GM23338 (cell line): ENCODE measurements at regions not wholly inside any gene's neighbourhood (a gene's known extent, or its start where the extent isn't known, plus 50 kb on each side); places are given as distances from the start of the nearest gene placed in this dataset.

Experiments
- ATAC-seq: fragments of 200-7000 bp; cut with Tn5 transposase; 3 replicates; pipeline ENCODE4 v1.9.1; 2020
- DNase-seq: peaks from one replicate; pipeline ENCODE4 v3.0.0-alpha.2; 2015; ENCODE audit warnings: low spot score
- H2AFZ ChIP-seq: fragments of 200-600 bp; sonication (generic); 2 replicates; pipeline ENCODE4 v1.8.0; 2016; ENCODE audit warnings: antibody characterized with exemption, mild to moderate bottlenecking, moderate library complexity
- H3F3A ChIP-seq: fragments of 200-600 bp; sonication (generic); replicated peaks from 2 replicates; pipeline ENCODE4 v1.8.0; 2017; ENCODE audit warnings: antibody characterized with exemption, mixed run types, low read depth
- H3K27ac ChIP-seq: fragments of 200-600 bp; sonication (generic); 2 replicates; pipeline ENCODE4 v1.6.1; 2016; ENCODE audit warnings: low read depth
- H3K27me3 ChIP-seq: fragments of 200-600 bp; sonication (generic); 2 replicates; pipeline ENCODE4 v1.8.0; 2016; ENCODE audit warnings: mild to moderate bottlenecking, mixed run types, moderate library complexity; ENCODE audit not compliant: insufficient read depth
- H3K36me3 ChIP-seq: fragments of 200-600 bp; sonication (generic); 2 replicates; pipeline ENCODE4 v1.8.0; 2016; ENCODE audit warnings: mild to moderate bottlenecking; ENCODE audit not compliant: insufficient read depth
- H3K4me1 ChIP-seq: fragments of 200-600 bp; sonication (generic); 2 replicates; pipeline ENCODE4 v1.8.0; 2016; ENCODE audit warnings: mild to moderate bottlenecking, moderate library complexity; ENCODE audit not compliant: insufficient read depth
- H3K4me2 ChIP-seq: fragments of 200-600 bp; sonication (generic); 2 replicates; pipeline ENCODE4 v1.7.1; 2017; ENCODE audit warnings: mixed run types
- H3K4me3 ChIP-seq: fragments of 200-600 bp; sonication (generic); 2 replicates; pipeline ENCODE4 v1.6.1; 2016; ENCODE audit warnings: mixed run types
- H3K79me2 ChIP-seq: fragments of 200-600 bp; sonication (generic); replicated peaks from 2 replicates; pipeline ENCODE4 v1.8.0; 2017; ENCODE audit warnings: mild to moderate bottlenecking; ENCODE audit not compliant: insufficient read depth
- H3K9me2 ChIP-seq: fragments of 200-600 bp; sonication (generic); 2 replicates; pipeline ENCODE4 v1.8.0; 2017; ENCODE audit not compliant: insufficient read depth
- H4K20me1 ChIP-seq: fragments of 200-600 bp; sonication (generic); replicated peaks from 2 replicates; pipeline ENCODE4 v1.8.0; 2017; ENCODE audit warnings: mild to moderate bottlenecking; ENCODE audit not compliant: insufficient read depth
- H3K27ac Mint-ChIP-seq: 2 replicates; pipeline ENCODE4 v1.8.0; 2020; ENCODE audit warnings: inconsistent platforms, mild to moderate bottlenecking, moderate library complexity, mixed read lengths
- H3K27me3 Mint-ChIP-seq: 3 replicates; pipeline ENCODE4 v1.8.0; 2022; ENCODE audit warnings: low read depth, mild to moderate bottlenecking, moderate library complexity, mixed read lengths, inconsistent platforms; ENCODE audit not compliant: insufficient read depth, poor library complexity
- H3K36me3 Mint-ChIP-seq: 3 replicates; pipeline ENCODE4 v1.8.0; 2021; ENCODE audit warnings: low read depth, mild to moderate bottlenecking, inconsistent platforms, moderate library complexity, mixed read lengths
- H3K4me1 Mint-ChIP-seq: 3 replicates; pipeline ENCODE4 v1.8.0; 2020; ENCODE audit warnings: mild to moderate bottlenecking, inconsistent platforms, mixed read lengths
- H3K4me3 Mint-ChIP-seq: 3 replicates; pipeline ENCODE4 v1.8.0; 2021; ENCODE audit warnings: moderate library complexity, mild to moderate bottlenecking, inconsistent platforms, mixed read lengths
- H3K9me3 Mint-ChIP-seq: 3 replicates; pipeline ENCODE4 v1.8.0; 2020; ENCODE audit warnings: moderate library complexity, mild to moderate bottlenecking, inconsistent platforms, mixed read lengths
- EZH2 ChIP-seq: fragments of 200-600 bp; sonication (generic); IDR thresholded peaks from one replicate; pipeline ENCODE4 v1.8.0; 2017; ENCODE audit warnings: antibody characterized with exemption, mild to moderate bottlenecking, low read depth; ENCODE audit not compliant: unreplicated experiment
- EZH2phosphoT487 ChIP-seq: fragments of 200-600 bp; sonication (generic); IDR thresholded peaks from one replicate; pipeline ENCODE4 v1.8.1; 2018; ENCODE audit warnings: antibody characterized with exemption; ENCODE audit not compliant: unreplicated experiment
- NANOG ChIP-seq: IDR thresholded peaks from 2 replicates; pipeline ENCODE4 v1.6.1; 2016; ENCODE audit warnings: antibody characterized with exemption, borderline replicate concordance
- STAT1 ChIP-seq: IDR thresholded peaks from one replicate; pipeline ENCODE4 v1.6.1; 2016; ENCODE audit warnings: antibody characterized with exemption; ENCODE audit not compliant: unreplicated experiment
- ZNF114 ChIP-seq: fragments of 250-450 bp; sonication (Bioruptor Pico); IDR thresholded peaks from 2 replicates; pipeline ENCODE4 v1.5.0; 2020; ENCODE audit warnings: mild to moderate bottlenecking, moderate library complexity
- ZNF331 ChIP-seq: fragments of 250-450 bp; sonication (Bioruptor Pico); IDR thresholded peaks from 2 replicates; pipeline ENCODE4 v1.5.0; 2020; ENCODE audit warnings: low read depth, mild to moderate bottlenecking, moderate library complexity
- TF ChIP-seq, protein P1 (sequence below): IDR thresholded peaks from one replicate; pipeline ENCODE4 v1.6.1; 2018; ENCODE audit warnings: antibody characterized with exemption; ENCODE audit not compliant: unreplicated experiment
- TF ChIP-seq, protein P2 (sequence below): fragments of 250-450 bp; sonication (Bioruptor Pico); IDR thresholded peaks from 2 replicates; pipeline ENCODE4 v1.5.0; 2020; ENCODE audit warnings: mild to moderate bottlenecking, moderate library complexity
- TF ChIP-seq, protein P3 (sequence below), 2 experiments: fragments of 200-600 bp in 1 of 2; sonication (generic) in 1 of 2; conservative IDR thresholded peaks; 2 replicates each; pipeline versions ENCODE4 v1.5.1 to v1.6.1; 2016 to 2017; ENCODE audit warnings: antibody characterized with exemption in 2 of 2, low read depth in 2 of 2, mild to moderate bottlenecking in 2 of 2, moderate library complexity in 1 of 2

DNA sequence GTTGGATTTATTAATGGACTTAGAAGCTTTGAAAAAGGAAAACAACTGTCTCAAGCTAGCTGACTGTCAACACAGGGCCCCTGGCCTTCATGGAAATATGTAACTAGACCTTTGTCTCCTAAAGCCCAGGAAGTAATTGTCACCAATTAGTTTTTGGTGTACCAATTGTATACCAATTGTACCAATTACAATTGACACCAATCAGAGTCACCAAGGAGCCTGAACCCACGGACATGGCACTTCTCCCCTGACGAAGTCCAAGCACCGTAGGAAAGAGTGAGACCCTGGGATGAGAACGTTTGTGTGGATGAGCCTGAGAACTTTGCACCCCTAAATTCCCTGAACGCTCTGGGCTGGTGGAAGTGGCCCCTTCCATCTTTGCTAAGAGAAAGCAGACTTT, 129.0 kb downstream of the ENGASE start:
- TF ChIP-seq EZH2phosphoT487 (no peak), EZH2 (no peak), NANOG (no peak), ZNF331 (CRISPR knock-in tag) (no peak), ZNF114 (no peak)
- TF ChIP-seq, protein P1, sequence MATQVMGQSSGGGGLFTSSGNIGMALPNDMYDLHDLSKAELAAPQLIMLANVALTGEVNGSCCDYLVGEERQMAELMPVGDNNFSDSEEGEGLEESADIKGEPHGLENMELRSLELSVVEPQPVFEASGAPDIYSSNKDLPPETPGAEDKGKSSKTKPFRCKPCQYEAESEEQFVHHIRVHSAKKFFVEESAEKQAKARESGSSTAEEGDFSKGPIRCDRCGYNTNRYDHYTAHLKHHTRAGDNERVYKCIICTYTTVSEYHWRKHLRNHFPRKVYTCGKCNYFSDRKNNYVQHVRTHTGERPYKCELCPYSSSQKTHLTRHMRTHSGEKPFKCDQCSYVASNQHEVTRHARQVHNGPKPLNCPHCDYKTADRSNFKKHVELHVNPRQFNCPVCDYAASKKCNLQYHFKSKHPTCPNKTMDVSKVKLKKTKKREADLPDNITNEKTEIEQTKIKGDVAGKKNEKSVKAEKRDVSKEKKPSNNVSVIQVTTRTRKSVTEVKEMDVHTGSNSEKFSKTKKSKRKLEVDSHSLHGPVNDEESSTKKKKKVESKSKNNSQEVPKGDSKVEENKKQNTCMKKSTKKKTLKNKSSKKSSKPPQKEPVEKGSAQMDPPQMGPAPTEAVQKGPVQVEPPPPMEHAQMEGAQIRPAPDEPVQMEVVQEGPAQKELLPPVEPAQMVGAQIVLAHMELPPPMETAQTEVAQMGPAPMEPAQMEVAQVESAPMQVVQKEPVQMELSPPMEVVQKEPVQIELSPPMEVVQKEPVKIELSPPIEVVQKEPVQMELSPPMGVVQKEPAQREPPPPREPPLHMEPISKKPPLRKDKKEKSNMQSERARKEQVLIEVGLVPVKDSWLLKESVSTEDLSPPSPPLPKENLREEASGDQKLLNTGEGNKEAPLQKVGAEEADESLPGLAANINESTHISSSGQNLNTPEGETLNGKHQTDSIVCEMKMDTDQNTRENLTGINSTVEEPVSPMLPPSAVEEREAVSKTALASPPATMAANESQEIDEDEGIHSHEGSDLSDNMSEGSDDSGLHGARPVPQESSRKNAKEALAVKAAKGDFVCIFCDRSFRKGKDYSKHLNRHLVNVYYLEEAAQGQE, result no peak
- Histone ChIP-seq H3K79me2 (no peaks in the 10 kb centered on the region), H3K9me2 (no peaks in the 10 kb centered on the region), H3K4me1 (peaks cover 11% of the 10 kb centered on the region), H3F3A (no peaks in the 10 kb centered on the region), H3K27ac (no peak overlapping the region), H3K4me3 (no peak overlapping the region), H2AFZ (no peak overlapping the region), H3K36me3 (no peaks in the 10 kb centered on the region), H3K4me2 (no peak overlapping the region), H3K27me3 (no peaks in the 10 kb centered on the region), H4K20me1 (no peaks in the 10 kb centered on the region)
- peaks cover 12% of the 10 kb centered on the region for H3K27me3 Mint-ChIP-seq
- ATAC-seq (no peak), DNase-seq (no peak)
- no peaks in the 10 kb centered on the region for H3K9me3 Mint-ChIP-seq
- no peak overlapping the region for H3K27ac Mint-ChIP-seq
- H3K4me3 Mint-ChIP-seq, result no peak overlapping the region
- peaks cover 39% of the 10 kb centered on the region for H3K4me1 Mint-ChIP-seq
- no peaks in the 10 kb centered on the region for H3K36me3 Mint-ChIP-seq

DNA sequence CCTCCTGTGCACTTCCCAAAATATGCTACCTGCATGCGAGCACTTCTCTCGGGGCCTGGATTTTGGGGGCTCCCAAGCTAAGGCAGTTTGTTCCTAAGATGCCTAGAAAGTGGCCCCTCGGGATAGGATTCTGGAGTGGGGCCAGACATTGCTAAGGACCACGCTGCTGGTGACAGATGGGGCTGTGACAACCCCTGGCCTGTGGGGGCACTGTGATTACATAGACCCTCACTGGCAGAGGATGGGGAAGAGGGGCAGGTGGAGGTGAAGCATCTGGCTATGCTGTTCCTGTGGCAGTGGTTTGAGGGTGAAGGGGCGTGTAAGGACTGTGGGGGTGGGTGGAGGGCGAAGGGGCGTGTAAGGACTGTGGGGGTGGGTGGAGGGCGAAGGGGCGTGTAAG, 128.4 kb downstream of the ENGASE start:
- H3F3A ChIP-seq, result no peaks in the 10 kb centered on the region
- peaks cover 11% of the 10 kb centered on the region for H3K4me1 ChIP-seq
- H4K20me1 ChIP-seq, result no peaks in the 10 kb centered on the region
- H3K4me1 Mint-ChIP-seq, result peaks cover 38% of the 10 kb centered on the region
- no peaks in the 10 kb centered on the region for H3K9me3 Mint-ChIP-seq
- no peaks in the 10 kb centered on the region for H3K27me3 ChIP-seq
- DNase-seq (peak; percentile 53), ATAC-seq (peak; percentile 63)
- H3K4me3 Mint-ChIP-seq, result no peak overlapping the region
- H2AFZ ChIP-seq, result no peak overlapping the region
- H3K79me2 ChIP-seq, result no peaks in the 10 kb centered on the region
- H3K27ac Mint-ChIP-seq, result no peak overlapping the region
- peaks cover 12% of the 10 kb centered on the region for H3K27me3 Mint-ChIP-seq
- TF ChIP-seq, protein P2, sequence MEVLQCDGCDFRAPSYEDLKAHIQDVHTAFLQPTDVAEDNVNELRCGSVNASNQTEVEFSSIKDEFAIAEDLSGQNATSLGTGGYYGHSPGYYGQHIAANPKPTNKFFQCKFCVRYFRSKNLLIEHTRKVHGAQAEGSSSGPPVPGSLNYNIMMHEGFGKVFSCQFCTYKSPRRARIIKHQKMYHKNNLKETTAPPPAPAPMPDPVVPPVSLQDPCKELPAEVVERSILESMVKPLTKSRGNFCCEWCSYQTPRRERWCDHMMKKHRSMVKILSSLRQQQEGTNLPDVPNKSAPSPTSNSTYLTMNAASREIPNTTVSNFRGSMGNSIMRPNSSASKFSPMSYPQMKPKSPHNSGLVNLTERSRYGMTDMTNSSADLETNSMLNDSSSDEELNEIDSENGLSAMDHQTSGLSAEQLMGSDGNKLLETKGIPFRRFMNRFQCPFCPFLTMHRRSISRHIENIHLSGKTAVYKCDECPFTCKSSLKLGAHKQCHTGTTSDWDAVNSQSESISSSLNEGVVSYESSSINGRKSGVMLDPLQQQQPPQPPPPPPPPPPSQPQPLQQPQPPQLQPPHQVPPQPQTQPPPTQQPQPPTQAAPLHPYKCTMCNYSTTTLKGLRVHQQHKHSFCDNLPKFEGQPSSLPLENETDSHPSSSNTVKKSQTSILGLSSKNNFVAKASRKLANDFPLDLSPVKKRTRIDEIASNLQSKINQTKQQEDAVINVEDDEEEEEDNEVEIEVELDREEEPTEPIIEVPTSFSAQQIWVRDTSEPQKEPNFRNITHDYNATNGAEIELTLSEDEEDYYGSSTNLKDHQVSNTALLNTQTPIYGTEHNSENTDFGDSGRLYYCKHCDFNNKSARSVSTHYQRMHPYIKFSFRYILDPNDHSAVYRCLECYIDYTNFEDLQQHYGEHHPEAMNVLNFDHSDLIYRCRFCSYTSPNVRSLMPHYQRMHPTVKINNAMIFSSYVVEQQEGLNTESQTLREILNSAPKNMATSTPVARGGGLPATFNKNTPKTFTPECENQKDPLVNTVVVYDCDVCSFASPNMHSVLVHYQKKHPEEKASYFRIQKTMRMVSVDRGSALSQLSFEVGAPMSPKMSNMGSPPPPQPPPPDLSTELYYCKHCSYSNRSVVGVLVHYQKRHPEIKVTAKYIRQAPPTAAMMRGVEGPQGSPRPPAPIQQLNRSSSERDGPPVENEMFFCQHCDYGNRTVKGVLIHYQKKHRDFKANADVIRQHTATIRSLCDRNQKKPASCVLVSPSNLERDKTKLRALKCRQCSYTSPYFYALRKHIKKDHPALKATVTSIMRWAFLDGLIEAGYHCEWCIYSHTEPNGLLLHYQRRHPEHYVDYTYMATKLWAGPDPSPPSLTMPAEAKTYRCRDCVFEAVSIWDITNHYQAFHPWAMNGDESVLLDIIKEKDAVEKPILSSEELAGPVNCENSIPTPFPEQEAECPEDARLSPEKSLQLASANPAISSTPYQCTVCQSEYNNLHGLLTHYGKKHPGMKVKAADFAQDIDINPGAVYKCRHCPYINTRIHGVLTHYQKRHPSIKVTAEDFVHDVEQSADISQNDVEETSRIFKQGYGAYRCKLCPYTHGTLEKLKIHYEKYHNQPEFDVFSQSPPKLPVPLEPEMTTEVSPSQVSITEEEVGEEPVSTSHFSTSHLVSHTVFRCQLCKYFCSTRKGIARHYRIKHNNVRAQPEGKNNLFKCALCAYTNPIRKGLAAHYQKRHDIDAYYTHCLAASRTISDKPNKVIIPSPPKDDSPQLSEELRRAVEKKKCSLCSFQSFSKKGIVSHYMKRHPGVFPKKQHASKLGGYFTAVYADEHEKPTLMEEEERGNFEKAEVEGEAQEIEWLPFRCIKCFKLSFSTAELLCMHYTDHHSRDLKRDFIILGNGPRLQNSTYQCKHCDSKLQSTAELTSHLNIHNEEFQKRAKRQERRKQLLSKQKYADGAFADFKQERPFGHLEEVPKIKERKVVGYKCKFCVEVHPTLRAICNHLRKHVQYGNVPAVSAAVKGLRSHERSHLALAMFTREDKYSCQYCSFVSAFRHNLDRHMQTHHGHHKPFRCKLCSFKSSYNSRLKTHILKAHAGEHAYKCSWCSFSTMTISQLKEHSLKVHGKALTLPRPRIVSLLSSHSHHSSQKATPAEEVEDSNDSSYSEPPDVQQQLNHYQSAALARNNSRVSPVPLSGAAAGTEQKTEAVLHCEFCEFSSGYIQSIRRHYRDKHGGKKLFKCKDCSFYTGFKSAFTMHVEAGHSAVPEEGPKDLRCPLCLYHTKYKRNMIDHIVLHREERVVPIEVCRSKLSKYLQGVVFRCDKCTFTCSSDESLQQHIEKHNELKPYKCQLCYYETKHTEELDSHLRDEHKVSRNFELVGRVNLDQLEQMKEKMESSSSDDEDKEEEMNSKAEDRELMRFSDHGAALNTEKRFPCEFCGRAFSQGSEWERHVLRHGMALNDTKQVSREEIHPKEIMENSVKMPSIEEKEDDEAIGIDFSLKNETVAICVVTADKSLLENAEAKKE (CRISPR knock-in tag), result no peak
- TF ChIP-seq STAT1, result no peak
- TF ChIP-seq, protein P3, sequence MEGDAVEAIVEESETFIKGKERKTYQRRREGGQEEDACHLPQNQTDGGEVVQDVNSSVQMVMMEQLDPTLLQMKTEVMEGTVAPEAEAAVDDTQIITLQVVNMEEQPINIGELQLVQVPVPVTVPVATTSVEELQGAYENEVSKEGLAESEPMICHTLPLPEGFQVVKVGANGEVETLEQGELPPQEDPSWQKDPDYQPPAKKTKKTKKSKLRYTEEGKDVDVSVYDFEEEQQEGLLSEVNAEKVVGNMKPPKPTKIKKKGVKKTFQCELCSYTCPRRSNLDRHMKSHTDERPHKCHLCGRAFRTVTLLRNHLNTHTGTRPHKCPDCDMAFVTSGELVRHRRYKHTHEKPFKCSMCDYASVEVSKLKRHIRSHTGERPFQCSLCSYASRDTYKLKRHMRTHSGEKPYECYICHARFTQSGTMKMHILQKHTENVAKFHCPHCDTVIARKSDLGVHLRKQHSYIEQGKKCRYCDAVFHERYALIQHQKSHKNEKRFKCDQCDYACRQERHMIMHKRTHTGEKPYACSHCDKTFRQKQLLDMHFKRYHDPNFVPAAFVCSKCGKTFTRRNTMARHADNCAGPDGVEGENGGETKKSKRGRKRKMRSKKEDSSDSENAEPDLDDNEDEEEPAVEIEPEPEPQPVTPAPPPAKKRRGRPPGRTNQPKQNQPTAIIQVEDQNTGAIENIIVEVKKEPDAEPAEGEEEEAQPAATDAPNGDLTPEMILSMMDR (conservative IDR thresholded peaks at IDR 0.05; ENCODE audit: low read depth in 2 of 2), result peak; percentile 40 to 66
- no peak overlapping the region for H3K27ac ChIP-seq
- no peak overlapping the region for H3K4me2 ChIP-seq
- no peaks in the 10 kb centered on the region for H3K9me2 ChIP-seq
- H3K36me3 Mint-ChIP-seq, result no peaks in the 10 kb centered on the region
- H3K4me3 ChIP-seq, result no peak overlapping the region
- H3K36me3 ChIP-seq, result no peaks in the 10 kb centered on the region
